Large intestine (tissue), 3 donors: ENCODE measurements at regions not wholly inside any gene's neighbourhood (a gene's known extent, or its start where the extent isn't known, plus 50 kb on each side); places are given as distances from the start of the nearest gene placed in this dataset.

ENCODE experiments used
- DNase-seq, 2 donors: peaks; one replicate each; pipeline versions ENCODE4 v3.0.0 to v3.0.0-alpha.2; 2013
- H3K27ac ChIP-seq: one replicate; pipeline ENCODE4 v1.5.1; 2013; ENCODE audit warnings: low read length
- H3K27me3 ChIP-seq: 2 replicates; pipeline ENCODE4 v1.6.1; 2013; ENCODE audit warnings: low read length; ENCODE audit not compliant: control insufficient read depth, insufficient read depth
- H3K36me3 ChIP-seq: 2 replicates; pipeline ENCODE4 v1.6.1; 2013; ENCODE audit warnings: low read length; ENCODE audit not compliant: control insufficient read depth, insufficient read depth
- H3K4me1 ChIP-seq: one replicate; pipeline ENCODE4 v1.6.1; 2013; ENCODE audit warnings: low read length; ENCODE audit not compliant: control insufficient read depth, insufficient read depth
- H3K4me3 ChIP-seq: one replicate; pipeline ENCODE4 v1.5.1; 2013; ENCODE audit warnings: low read length
- H3K9me3 ChIP-seq: one replicate; pipeline ENCODE4 v1.6.1; 2013; ENCODE audit warnings: mild to moderate bottlenecking, low read depth, low read length, moderate library complexity; ENCODE audit not compliant: control insufficient read depth
- WGBS: methylation state at CpG from one replicate; pipeline ENCODE4 v1.1.5; 2013; ENCODE audit warnings: low lambda C conversion rate; ENCODE audit not compliant: insufficient coverage; 5-methylcytosine and 5-hydroxymethylcytosine counted together

DNA sequence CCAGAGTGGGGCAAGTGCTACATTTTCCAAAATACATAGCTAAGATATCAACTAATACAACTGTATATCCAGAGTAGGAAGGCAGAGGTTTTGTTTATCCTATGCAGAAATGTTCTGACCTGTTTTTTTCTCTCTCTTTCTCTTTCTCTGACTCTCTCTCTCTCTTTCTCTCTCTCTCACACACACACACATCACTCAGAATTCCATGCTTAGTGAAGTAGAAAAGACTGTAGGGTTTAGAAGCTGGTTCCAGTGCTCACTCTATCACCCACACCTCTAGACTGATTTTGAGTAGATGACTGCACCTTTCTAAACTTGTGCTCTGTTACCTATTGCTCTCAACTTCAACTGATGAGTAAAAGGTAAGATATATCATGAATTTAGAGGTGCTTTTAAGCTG lies 356.7 kb downstream of the LRIG3 start:
- Histone ChIP-seq H3K27ac (no peak overlapping the region), H3K9me3 (no peaks in the 10 kb centered on the region), H3K36me3 (no peaks in the 10 kb centered on the region), H3K4me1 (no peaks in the 10 kb centered on the region), H3K27me3 (no peaks in the 10 kb centered on the region), H3K4me3 (no peak overlapping the region)
- DNase-seq, result no peak

DNA sequence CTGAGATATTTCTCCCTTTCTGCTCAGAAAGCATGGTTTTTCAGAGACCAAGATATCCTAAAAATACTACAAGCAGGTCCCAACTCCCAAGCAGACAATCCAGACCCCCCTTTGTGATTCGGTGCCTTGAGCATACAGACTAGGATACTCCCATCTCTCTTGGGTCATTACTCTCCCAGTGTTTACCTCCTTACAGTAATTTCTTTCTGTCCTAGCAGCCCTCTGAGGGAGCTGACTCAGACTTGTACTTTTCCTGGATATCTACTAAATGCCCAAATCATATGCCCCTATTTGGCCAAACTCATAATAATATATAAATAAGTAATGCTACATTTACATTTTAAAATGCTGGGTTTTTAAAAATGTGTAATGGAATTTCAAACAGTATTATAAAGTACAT lies 355.6 kb downstream of the LRIG3 start:
- Histone ChIP-seq H3K4me1 (no peaks in the 10 kb centered on the region), H3K27ac (no peak overlapping the region), H3K36me3 (no peaks in the 10 kb centered on the region), H3K27me3 (no peaks in the 10 kb centered on the region), H3K4me3 (no peak overlapping the region), H3K9me3 (no peaks in the 10 kb centered on the region)
- no peak for DNase-seq
- no CpG with 5 or more reads among the region's 1 CpG for WGBS

DNA sequence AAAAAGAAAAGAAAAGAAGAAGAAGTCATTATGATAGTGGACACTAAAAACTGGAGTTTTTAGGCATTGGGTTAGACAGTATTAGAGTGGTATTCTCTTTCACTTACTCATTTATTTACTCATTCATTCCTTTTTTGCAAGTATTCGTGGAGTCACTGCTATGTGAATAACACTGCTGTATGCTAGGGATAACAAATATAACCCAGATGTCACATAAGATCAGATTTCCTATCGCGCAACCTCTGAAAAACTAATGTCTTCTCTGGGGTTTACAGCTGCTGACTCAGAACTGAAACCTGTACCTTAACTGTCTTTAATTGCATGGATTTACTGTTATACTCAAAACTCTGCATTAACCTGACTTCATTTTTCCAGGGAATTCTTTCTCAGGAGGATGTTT lies 353.7 kb downstream of the LRIG3 start:
- WGBS, result no CpG with 5 or more reads among the region's 3 CpGs
- no peak for DNase-seq
- Histone ChIP-seq H3K27ac (no peak overlapping the region), H3K9me3 (no peaks in the 10 kb centered on the region), H3K4me1 (no peaks in the 10 kb centered on the region), H3K36me3 (no peaks in the 10 kb centered on the region), H3K4me3 (no peak overlapping the region), H3K27me3 (no peaks in the 10 kb centered on the region)

GRCh38 chr12:58567189-58567588 lies 353.1 kb downstream of the LRIG3 start:
- Histone ChIP-seq H3K4me3 (no peak overlapping the region), H3K27me3 (no peaks in the 10 kb centered on the region), H3K4me1 (no peaks in the 10 kb centered on the region), H3K9me3 (no peaks in the 10 kb centered on the region), H3K27ac (no peak overlapping the region), H3K36me3 (no peaks in the 10 kb centered on the region)
- no peak for DNase-seq
- 80% methylated on average over 1 of the region's 1 CpG for WGBS

GRCh38 chr12:58570411-58570810 lies 349.9 kb downstream of the LRIG3 start:
- Histone ChIP-seq H3K27ac (no peak overlapping the region), H3K4me3 (no peak overlapping the region), H3K4me1 (no peaks in the 10 kb centered on the region), H3K27me3 (no peaks in the 10 kb centered on the region), H3K36me3 (no peaks in the 10 kb centered on the region), H3K9me3 (no peaks in the 10 kb centered on the region)
- 100% methylated on average over 1 of the region's 1 CpG for WGBS
- DNase-seq, result no peak

GRCh38 chr12:58575256-58575655 lies 345.0 kb downstream of the LRIG3 start:
- H3K4me3 ChIP-seq, result no peak overlapping the region
- no peaks in the 10 kb centered on the region for H3K27me3 ChIP-seq
- H3K36me3 ChIP-seq, result no peaks in the 10 kb centered on the region
- H3K4me1 ChIP-seq, result no peaks in the 10 kb centered on the region
- no peak overlapping the region for H3K27ac ChIP-seq
- peak; percentile 6 to 20 for DNase-seq
- no peaks in the 10 kb centered on the region for H3K9me3 ChIP-seq
- WGBS, result no CpG with 5 or more reads among the region's 5 CpGs

- 80% methylated on average over 1 of the region's 5 CpGs for WGBS
These were observed 344.2 kb downstream of the LRIG3 start for GRCh38 chr12:58576081-58576480.

DNA sequence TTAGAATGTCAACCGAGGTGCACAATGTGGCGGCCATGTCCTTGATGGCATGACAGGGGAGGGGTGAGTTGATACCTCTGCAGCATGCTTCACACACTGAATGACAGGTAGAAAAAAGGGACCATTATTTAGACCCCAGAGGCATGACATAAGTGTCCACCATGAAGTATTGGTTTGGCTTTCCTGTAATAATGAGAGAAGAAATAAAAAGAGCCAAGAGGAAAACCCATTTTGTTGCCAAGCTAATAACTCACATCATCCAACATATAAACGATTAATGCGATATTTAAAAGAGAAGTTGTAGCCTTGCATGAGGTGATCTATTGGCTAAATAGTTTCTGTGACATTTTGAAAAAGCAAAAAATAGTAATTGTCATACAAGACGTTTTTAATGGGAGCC lies 343.4 kb downstream of the LRIG3 start:
- H3K36me3 ChIP-seq, result no peaks in the 10 kb centered on the region
- no peaks in the 10 kb centered on the region for H3K9me3 ChIP-seq
- 90% methylated on average over 2 of the region's 5 CpGs for WGBS
- no peak overlapping the region for H3K4me3 ChIP-seq
- no peaks in the 10 kb centered on the region for H3K27me3 ChIP-seq
- no peak for DNase-seq
- no peak overlapping the region for H3K27ac ChIP-seq
- no peaks in the 10 kb centered on the region for H3K4me1 ChIP-seq

More at GRCh38 chr12:58576081-58576480, 344.2 kb downstream of the LRIG3 start:
- Histone ChIP-seq H3K4me1 (no peaks in the 10 kb centered on the region), H3K9me3 (no peaks in the 10 kb centered on the region), H3K4me3 (no peak overlapping the region), H3K36me3 (no peaks in the 10 kb centered on the region), H3K27ac (no peak overlapping the region), H3K27me3 (no peaks in the 10 kb centered on the region)
- no peak for DNase-seq

- H3K4me3 ChIP-seq, result no peak overlapping the region
- no peak for DNase-seq
- H3K27me3 ChIP-seq, result no peaks in the 10 kb centered on the region
- H3K4me1 ChIP-seq, result no peaks in the 10 kb centered on the region
- H3K9me3 ChIP-seq, result no peaks in the 10 kb centered on the region
- H3K36me3 ChIP-seq, result no peaks in the 10 kb centered on the region
- no CpG with 5 or more reads among the region's 3 CpGs for WGBS
- H3K27ac ChIP-seq, result no peak overlapping the region
These were observed 340.2 kb downstream of the LRIG3 start for GRCh38 chr12:58580095-58580494.

- Histone ChIP-seq H3K36me3 (no peaks in the 10 kb centered on the region), H3K9me3 (no peaks in the 10 kb centered on the region), H3K27ac (no peak overlapping the region), H3K4me3 (no peak overlapping the region), H3K4me1 (no peaks in the 10 kb centered on the region), H3K27me3 (no peaks in the 10 kb centered on the region)
- no peak for DNase-seq
- no CpG with 5 or more reads among the region's 2 CpGs for WGBS
These were observed 336.8 kb downstream of the LRIG3 start for GRCh38 chr12:58583529-58583928.

DNA sequence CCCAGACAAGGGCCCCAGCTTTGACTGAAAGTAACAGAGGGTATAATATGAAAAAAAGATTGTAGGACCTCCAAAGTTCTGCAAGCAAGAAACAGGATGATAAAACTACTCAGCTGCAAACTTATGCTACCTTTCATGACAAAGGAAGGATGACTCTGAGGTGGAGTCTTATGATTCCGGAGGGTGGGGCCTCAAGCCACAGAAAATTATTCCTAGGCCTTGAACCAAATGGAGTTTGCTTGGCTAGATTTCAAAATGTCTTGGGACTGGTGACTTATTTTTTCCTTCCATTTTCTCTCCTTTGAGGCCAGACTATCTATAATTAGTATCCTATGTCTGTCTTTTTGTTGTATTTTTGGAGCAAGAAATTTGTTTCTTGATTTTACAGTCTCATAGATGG lies 336.4 kb downstream of the LRIG3 start:
- no peaks in the 10 kb centered on the region for H3K36me3 ChIP-seq
- H3K27ac ChIP-seq, result no peak overlapping the region
- H3K4me1 ChIP-seq, result no peaks in the 10 kb centered on the region
- no CpG with 5 or more reads among the region's 1 CpG for whole genome bisulfite sequencing
- H3K9me3 ChIP-seq, result no peaks in the 10 kb centered on the region
- no peak overlapping the region for H3K4me3 ChIP-seq
- no peaks in the 10 kb centered on the region for H3K27me3 ChIP-seq
- DNase-seq, result no peak
